ENCODE measurements at regions not wholly inside any gene's neighbourhood (a gene's known extent, or its start where the extent isn't known, plus 50 kb on each side); places are given as distances from the start of the nearest gene placed in this dataset.

DNA sequence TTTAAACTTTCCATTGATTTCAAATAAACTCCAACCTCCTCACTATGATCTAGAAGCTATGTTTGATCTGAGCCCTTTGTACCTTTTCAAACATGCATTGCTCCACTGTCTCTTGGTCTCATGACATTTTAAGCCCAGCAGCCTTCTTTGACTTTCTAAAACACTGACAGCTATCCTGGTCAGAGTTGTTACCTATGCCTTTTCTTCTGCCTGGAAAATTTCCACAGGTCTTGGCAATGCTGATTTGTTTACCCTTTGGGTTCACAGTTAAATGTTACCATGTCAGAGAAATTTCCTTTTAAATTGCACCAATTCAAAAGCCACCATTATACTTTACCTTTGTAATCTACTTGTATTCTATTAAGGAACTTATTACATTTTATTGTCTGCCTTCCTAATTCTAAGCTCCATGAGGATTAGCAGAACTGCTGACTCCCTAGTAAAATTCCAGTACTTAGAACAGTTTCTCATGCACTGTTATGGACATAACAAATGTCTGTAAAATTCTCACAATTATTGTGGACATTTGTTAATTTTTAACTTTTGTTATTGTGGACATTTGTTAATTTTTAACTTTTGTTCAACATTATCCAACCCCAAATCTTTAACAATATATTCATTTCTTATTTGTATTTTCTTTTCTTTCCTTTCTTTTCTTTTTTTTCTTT lies 1064.4 kb downstream of the NCAM2 start:
- no peaks in the 10 kb centered on the region for H3F3A ChIP-seq (ENCODE audit: low read depth)
- no peaks in the 10 kb centered on the region for H3K9me3 ChIP-seq (ENCODE audit: low read depth)
- H3K27me3 ChIP-seq, result no peaks in the 10 kb centered on the region
- H3K4me2 ChIP-seq, result no peak overlapping the region
- no peak overlapping the region for H3K4me3 ChIP-seq
- Mint-ChIP-seq H3K4me3 (no peak overlapping the region), H3K27me3 (ENCODE audit: insufficient read depth, low read depth) (peaks cover 4% of the 10 kb centered on the region), H3K27ac (no peak overlapping the region), H3K36me3 (no peaks in the 10 kb centered on the region), H3K4me1 (no peaks in the 10 kb centered on the region), H3K9me3 (no peaks in the 10 kb centered on the region)
- H3K36me3 ChIP-seq, result no peaks in the 10 kb centered on the region
- H3K9ac ChIP-seq, result no peak overlapping the region
- peaks cover 11% of the 10 kb centered on the region for H3K4me1 ChIP-seq
- TF ChIP-seq, protein P1, sequence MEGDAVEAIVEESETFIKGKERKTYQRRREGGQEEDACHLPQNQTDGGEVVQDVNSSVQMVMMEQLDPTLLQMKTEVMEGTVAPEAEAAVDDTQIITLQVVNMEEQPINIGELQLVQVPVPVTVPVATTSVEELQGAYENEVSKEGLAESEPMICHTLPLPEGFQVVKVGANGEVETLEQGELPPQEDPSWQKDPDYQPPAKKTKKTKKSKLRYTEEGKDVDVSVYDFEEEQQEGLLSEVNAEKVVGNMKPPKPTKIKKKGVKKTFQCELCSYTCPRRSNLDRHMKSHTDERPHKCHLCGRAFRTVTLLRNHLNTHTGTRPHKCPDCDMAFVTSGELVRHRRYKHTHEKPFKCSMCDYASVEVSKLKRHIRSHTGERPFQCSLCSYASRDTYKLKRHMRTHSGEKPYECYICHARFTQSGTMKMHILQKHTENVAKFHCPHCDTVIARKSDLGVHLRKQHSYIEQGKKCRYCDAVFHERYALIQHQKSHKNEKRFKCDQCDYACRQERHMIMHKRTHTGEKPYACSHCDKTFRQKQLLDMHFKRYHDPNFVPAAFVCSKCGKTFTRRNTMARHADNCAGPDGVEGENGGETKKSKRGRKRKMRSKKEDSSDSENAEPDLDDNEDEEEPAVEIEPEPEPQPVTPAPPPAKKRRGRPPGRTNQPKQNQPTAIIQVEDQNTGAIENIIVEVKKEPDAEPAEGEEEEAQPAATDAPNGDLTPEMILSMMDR (IDR thresholded peaks at IDR 0.05), result no peak
- no peak for TF ChIP-seq EZH2 (IDR thresholded peaks at IDR 0.05)
- no peak for TF ChIP-seq EZH2phosphoT487 (IDR thresholded peaks at IDR 0.05)
- no peak overlapping the region for H3K27ac ChIP-seq
- DNase-seq (ENCODE audit: low spot score), result peak; percentile 13
- H3K79me2 ChIP-seq (ENCODE audit: low read depth), result no peaks in the 10 kb centered on the region
- H4K20me1 ChIP-seq (ENCODE audit: low read depth), result no peaks in the 10 kb centered on the region
- no peak overlapping the region for H2AFZ ChIP-seq (replicated peaks)

GRCh38 chr21:22063140-22063539 lies 1064.9 kb downstream of the NCAM2 start:
- no peaks in the 10 kb centered on the region for H4K20me1 ChIP-seq (ENCODE audit: low read depth)

GRCh38 chr21:22076471-22076870 lies 1078.3 kb downstream of the NCAM2 start:
- no peak overlapping the region for H3K27ac Mint-ChIP-seq
- Histone ChIP-seq H3K27ac (no peak overlapping the region), H3K27me3 (no peaks in the 10 kb centered on the region), H3K9ac (no peak overlapping the region), H4K20me1 (ENCODE audit: low read depth) (no peaks in the 10 kb centered on the region), H3K36me3 (no peaks in the 10 kb centered on the region), H3K4me3 (peak overlapping the region; percentile 16), H3K4me2 (peak overlapping the region; percentile 56), H3K79me2 (ENCODE audit: low read depth) (no peaks in the 10 kb centered on the region), H2AFZ (replicated peaks) (no peak overlapping the region), H3F3A (ENCODE audit: low read depth) (peaks cover 11% of the 10 kb centered on the region), H3K4me1 (peaks cover 23% of the 10 kb centered on the region), H3K9me3 (ENCODE audit: low read depth) (no peaks in the 10 kb centered on the region)
- H3K4me3 Mint-ChIP-seq, result no peak overlapping the region
- DNase-seq (ENCODE audit: low spot score), result peak; percentile 70
- no peaks in the 10 kb centered on the region for H3K36me3 Mint-ChIP-seq
- H3K4me1 Mint-ChIP-seq, result peaks cover 8% of the 10 kb centered on the region
- TF ChIP-seq, protein P1 (IDR thresholded peaks at IDR 0.05), result no peak
- TF ChIP-seq EZH2 (IDR thresholded peaks at IDR 0.05) (no peak), EZH2phosphoT487 (IDR thresholded peaks at IDR 0.05) (no peak)
- H3K27me3 Mint-ChIP-seq (ENCODE audit: insufficient read depth, low read depth), result no peaks in the 10 kb centered on the region
- H3K9me3 Mint-ChIP-seq, result peaks cover 11% of the 10 kb centered on the region

More at GRCh38 chr21:22063140-22063539, 1064.9 kb downstream of the NCAM2 start:
- no peaks in the 10 kb centered on the region for H3K36me3 ChIP-seq
- H3K27me3 Mint-ChIP-seq (ENCODE audit: insufficient read depth, low read depth), result peaks cover 4% of the 10 kb centered on the region
- TF ChIP-seq, protein P1 (IDR thresholded peaks at IDR 0.05), result no peak
- TF ChIP-seq EZH2phosphoT487 (IDR thresholded peaks at IDR 0.05), result no peak
- H3K9me3 Mint-ChIP-seq, result no peaks in the 10 kb centered on the region
- DNase-seq (ENCODE audit: low spot score), result no peak
- no peaks in the 10 kb centered on the region for H3K9me3 ChIP-seq (ENCODE audit: low read depth)
- H3K27me3 ChIP-seq, result no peaks in the 10 kb centered on the region
- H3K4me3 Mint-ChIP-seq, result no peak overlapping the region
- H3K79me2 ChIP-seq (ENCODE audit: low read depth), result no peaks in the 10 kb centered on the region
- H3K36me3 Mint-ChIP-seq, result no peaks in the 10 kb centered on the region
- peak overlapping the region; percentile 46 for H2AFZ ChIP-seq (replicated peaks)
- no peaks in the 10 kb centered on the region for H3F3A ChIP-seq (ENCODE audit: low read depth)
- H3K4me2 ChIP-seq, result no peak overlapping the region
- no peak overlapping the region for H3K27ac ChIP-seq
- H3K4me1 Mint-ChIP-seq, result no peaks in the 10 kb centered on the region
- H3K4me1 ChIP-seq, result peaks cover 11% of the 10 kb centered on the region
- H3K9ac ChIP-seq, result no peak overlapping the region
- H3K27ac Mint-ChIP-seq, result no peak overlapping the region
- no peak overlapping the region for H3K4me3 ChIP-seq

All from neural progenitor cell (in vitro differentiated cells).